Endothelial cell of umbilical vein (primary cell): ENCODE measurements at regions not wholly inside any gene's neighbourhood (a gene's known extent, or its start where the extent isn't known, plus 50 kb on each side); places are given as distances from the start of the nearest gene placed in this dataset.

Source experiments
- BruUV-seq: library from RNA; stranded (reverse); fragments of 400-500 nt; replicated peaks from 2 replicates; lab custom pipeline; 2021; lab: Mats Ljungman, UMichigan
- CTCF ChIA-PET: fragments of 300-600, 350-600 bp; sonication (Branson Sonifier 250); formaldehyde crosslinking; loops from one replicate; lab custom pipeline; 2021; ENCODE audit warnings: antibody characterized with exemption, inconsistent platforms; lab: Charles Lee
- POLR2A ChIA-PET: fragments of 300-600, 350-600 bp; sonication (Branson Sonifier 250); formaldehyde crosslinking; loops from one replicate; lab custom pipeline; 2021; ENCODE audit warnings: antibody characterized with exemption, inconsistent platforms; lab: Charles Lee
- DNase-seq: peaks from one replicate; pipeline ENCODE4 v3.0.0-alpha.2; 2011; ENCODE audit warnings: low read depth, low spot score
- FAIRE-seq: peaks from 2 replicates; lab custom pipeline; 2011; peaks lifted over from hg19 to GRCh38; lab: Jason Lieb, UNC
- H2AFZ ChIP-seq: 2 replicates; pipeline ENCODE4 v1.6.0; 2012; ENCODE audit warnings: low read depth, low read length, control low read depth, inconsistent platforms
- H3K27ac ChIP-seq: 2 replicates; pipeline ENCODE4 v1.5.1; 2011; ENCODE audit warnings: low read depth, mild to moderate bottlenecking, control low read depth, low read length, moderate library complexity; ENCODE audit not compliant: insufficient read depth
- H3K27me3 ChIP-seq, 2 experiments: 2 replicates each; pipeline versions ENCODE4 v1.6.0 to v1.6.1; 2011; ENCODE audit warnings: low read length in 2 of 2, mixed read lengths in 1 of 2; ENCODE audit not compliant: control insufficient read depth in 2 of 2, insufficient read depth in 2 of 2
- H3K36me3 ChIP-seq, 2 experiments: 2 replicates in 1 of 2; 3 replicates in 1 of 2; pipeline ENCODE4 v1.5.1; 2011; ENCODE audit warnings: low read length in 2 of 2, mild to moderate bottlenecking in 1 of 2, moderate library complexity in 1 of 2; ENCODE audit not compliant: control insufficient read depth in 2 of 2, insufficient read depth in 2 of 2; ENCODE audit errors: extremely low read depth in 1 of 2
- H3K4me1 ChIP-seq: 3 replicates; pipeline ENCODE4 v1.5.1; 2011; ENCODE audit warnings: mild to moderate bottlenecking, low read length; ENCODE audit not compliant: control insufficient read depth, insufficient read depth; ENCODE audit errors: extremely low read depth
- H3K4me2 ChIP-seq: 2 replicates; pipeline ENCODE4 v1.6.1; 2011; ENCODE audit warnings: low read length, control low read depth, mixed read lengths; ENCODE audit not compliant: insufficient read depth
- H3K4me3 ChIP-seq, 3 experiments: fragments of 200-600 bp in 1 of 3; sonication (generic), shearing (Covaris generic) in 1 of 3; replicated peaks in 1 of 3; 2 replicates each; pipeline ENCODE4 v1.5.1; 2011 to 2016; ENCODE audit warnings: control low read depth in 3 of 3, low read length in 3 of 3, mild to moderate bottlenecking in 2 of 3, inconsistent platforms in 1 of 3, low read depth in 1 of 3, moderate library complexity in 1 of 3; ENCODE audit not compliant: insufficient read depth in 1 of 3
- H3K79me2 ChIP-seq: 2 replicates; pipeline ENCODE4 v1.6.0; 2012; ENCODE audit warnings: low read length, inconsistent platforms; ENCODE audit not compliant: control insufficient read depth, insufficient read depth
- H3K9ac ChIP-seq: replicated peaks from 2 replicates; pipeline ENCODE3; 2011; ENCODE audit warnings: low read length, control low read depth; ENCODE audit not compliant: insufficient read depth; ENCODE audit errors: extremely low read depth
- H3K9me1 ChIP-seq: replicated peaks from 3 replicates; pipeline ENCODE4 v1.6.0; 2011; ENCODE audit warnings: mild to moderate bottlenecking, low read length; ENCODE audit not compliant: control insufficient read depth, insufficient read depth; ENCODE audit errors: extremely low read depth
- H3K9me3 ChIP-seq: replicated peaks from 2 replicates; pipeline ENCODE4 v1.5.1; 2012; ENCODE audit warnings: low read length, inconsistent platforms; ENCODE audit not compliant: control insufficient read depth, insufficient read depth
- H4K20me1 ChIP-seq: replicated peaks from 2 replicates; pipeline ENCODE3; 2011; ENCODE audit warnings: mild to moderate bottlenecking, low read length; ENCODE audit not compliant: control insufficient read depth, insufficient read depth; ENCODE audit errors: extremely low read depth
- EZH2 ChIP-seq: IDR thresholded peaks from 2 replicates; pipeline ENCODE4 v1.6.1; 2012; ENCODE audit warnings: borderline replicate concordance, low read depth, mild to moderate bottlenecking, moderate library complexity, low read length, inconsistent platforms; ENCODE audit not compliant: severe bottlenecking
- FOS ChIP-seq: IDR thresholded peaks from 2 replicates; pipeline ENCODE4 v1.6.1; 2011; ENCODE audit warnings: mild to moderate bottlenecking, low read length, moderate library complexity, borderline replicate concordance; ENCODE audit not compliant: insufficient read depth
- GATA2 ChIP-seq: IDR thresholded peaks from 2 replicates; pipeline ENCODE4 v1.7.0; 2011; ENCODE audit warnings: low read depth, mild to moderate bottlenecking, moderate library complexity, mixed read lengths, low read length; ENCODE audit not compliant: insufficient read length, insufficient read depth
- MAX ChIP-seq: IDR thresholded peaks from 2 replicates; pipeline ENCODE4 v1.6.1; 2011; ENCODE audit not compliant: insufficient read depth, insufficient read length
- MYC ChIP-seq: IDR thresholded peaks from one replicate; pipeline ENCODE4 v1.6.1; 2011; ENCODE audit warnings: mild to moderate bottlenecking, low read depth, low read length
- POLR2A ChIP-seq: IDR thresholded peaks from 2 replicates; pipeline ENCODE4 v1.6.1; 2012; ENCODE audit warnings: low read depth, mild to moderate bottlenecking, control low read depth, low read length
- POLR2AphosphoS5 ChIP-seq: IDR thresholded peaks from 2 replicates; pipeline ENCODE4 v1.6.1; 2012; ENCODE audit warnings: low read depth, mild to moderate bottlenecking, control low read depth, low read length, moderate library complexity; ENCODE audit not compliant: insufficient read depth
- dilution Hi-C: fragments of 300-500 bp; cut with MboI; formaldehyde crosslinking; loops from one replicate; pipeline ENCODE4 v1.15.0; 2019; ENCODE audit warnings: low sequenced_read_pairs; ENCODE audit not compliant: extremely low pct_ligation_motif_present
- intact Hi-C: fragments of 100-400 bp; cut with micrococcal nuclease; formaldehyde crosslinking; loops from one replicate; pipeline ENCODE4 v1.10.0; 2022

DNA sequence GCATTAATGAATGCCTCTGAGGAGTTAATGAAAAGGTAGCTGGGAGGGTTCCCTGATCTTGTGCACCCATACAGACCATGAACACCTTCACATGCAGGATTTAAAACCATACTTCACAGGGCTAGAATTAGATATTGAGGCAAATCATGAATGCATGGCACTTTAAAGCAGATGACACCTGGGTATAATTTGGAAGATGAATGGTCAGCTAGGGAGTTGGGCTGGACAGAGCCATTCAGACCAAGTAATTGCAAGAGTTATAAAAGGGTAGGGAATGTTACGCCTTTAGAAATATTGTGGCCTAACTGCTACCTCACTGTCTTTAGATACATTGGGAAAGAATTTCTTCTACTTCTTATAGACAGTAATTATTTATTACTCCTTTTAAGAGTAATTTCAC is 89.1 kb upstream of the ZNF827 start:
- Histone ChIP-seq H4K20me1 (no peaks in the 10 kb centered on the region), H3K4me3 (no peak overlapping the region), H3K4me1 (no peaks in the 10 kb centered on the region), H3K9ac (no peak overlapping the region), H2AFZ (no peak overlapping the region), H3K36me3 (no peaks in the 10 kb centered on the region), H3K27me3 (no peaks in the 10 kb centered on the region), H3K4me2 (no peak overlapping the region), H3K9me3 (no peaks in the 10 kb centered on the region), H3K27ac (no peak overlapping the region), H3K79me2 (no peaks in the 10 kb centered on the region), H3K9me1 (no peaks in the 10 kb centered on the region)
- FAIRE-seq (no peak), DNase-seq (no peak)
- no TSS peak for BruUV-seq
- CTCF ChIA-PET = no interaction called here
- POLR2A ChIA-PET = no interaction called here
- intact Hi-C loops (no loop called here), dilution Hi-C loops (no loop called here)
- no peak for TF ChIP-seq EZH2

- H3K4me3 ChIP-seq = no peak overlapping the region
- no peaks in the 10 kb centered on the region for H4K20me1 ChIP-seq
- DNase-seq (no peak), FAIRE-seq (no peak)
- H2AFZ ChIP-seq = no peak overlapping the region
- POLR2A ChIA-PET = no interaction called here
- BruUV-seq = no TSS peak
- H3K4me2 ChIP-seq = no peak overlapping the region
- H3K4me1 ChIP-seq = no peaks in the 10 kb centered on the region
- intact Hi-C loops = no loop called here
- H3K9ac ChIP-seq = no peak overlapping the region
- CTCF ChIA-PET = no interaction called here
- H3K36me3 ChIP-seq = no peaks in the 10 kb centered on the region
- no peaks in the 10 kb centered on the region for H3K9me1 ChIP-seq
- H3K27me3 ChIP-seq = peaks cover 0 to 11% of the 10 kb centered on the region in 2 experiments
- no peaks in the 10 kb centered on the region for H3K79me2 ChIP-seq
- H3K9me3 ChIP-seq = no peaks in the 10 kb centered on the region
- H3K27ac ChIP-seq = no peak overlapping the region
- TF ChIP-seq MAX = no peak
- TF ChIP-seq GATA2 = no peak
- no peak for TF ChIP-seq POLR2A
- no peak for TF ChIP-seq POLR2AphosphoS5
- TF ChIP-seq MYC = no peak
- no peak for TF ChIP-seq FOS
- dilution Hi-C loops = no loop called here
Measured at GRCh38 chr4:146023334-146023967, 84.8 kb upstream of the ZNF827 start.
